Stimulated activated memory B cell treated with anti-CD40 and anti-IgM and Interleukin-4, amounts not matched to agents 10 μg/mL and 1 μg/mL and 100 μg/mL, for 72 hours (primary cell): ENCODE measurements at regions not wholly inside any gene's neighbourhood (a gene's known extent, or its start where the extent isn't known, plus 50 kb on each side); places are given as distances from the start of the nearest gene placed in this dataset.

Source experiments
- ATAC-seq: fragments of 150-1000 bp; cut with Tn5 transposase; 2 replicates; pipeline ENCODE4 v1.10.0; 2021
- H3K27ac Mint-ChIP-seq: one replicate; pipeline ENCODE4 v1.8.0; 2022; ENCODE audit warnings: mild to moderate bottlenecking, mixed read lengths
- H3K27me3 Mint-ChIP-seq: one replicate; pipeline ENCODE4 v1.8.0; 2022; ENCODE audit warnings: mixed read lengths
- H3K36me3 Mint-ChIP-seq: one replicate; pipeline ENCODE4 v1.8.0; 2022; ENCODE audit warnings: mixed read lengths
- H3K4me1 Mint-ChIP-seq: one replicate; pipeline ENCODE4 v1.8.0; 2022; ENCODE audit warnings: mixed read lengths
- H3K4me3 Mint-ChIP-seq: one replicate; pipeline ENCODE4 v1.8.0; 2022; ENCODE audit warnings: mild to moderate bottlenecking, moderate library complexity, mixed read lengths
- H3K9me3 Mint-ChIP-seq: one replicate; pipeline ENCODE4 v1.8.0; 2022; ENCODE audit warnings: mixed read lengths

GRCh38 chr13:90979059-90979458 is 368.4 kb upstream of the MIR17HG start:
- ATAC-seq: no peak
- Mint-ChIP-seq H3K36me3 (no peaks in the 10 kb centered on the region), H3K4me3 (no peak overlapping the region), H3K27me3 (no peaks in the 10 kb centered on the region), H3K4me1 (no peaks in the 10 kb centered on the region), H3K9me3 (peaks cover 3% of the 10 kb centered on the region), H3K27ac (no peak overlapping the region)

GRCh38 chr13:90984756-90985155 is 362.7 kb upstream of the MIR17HG start:
- Mint-ChIP-seq H3K4me1 (no peaks in the 10 kb centered on the region), H3K9me3 (peaks cover 7% of the 10 kb centered on the region), H3K4me3 (no peak overlapping the region), H3K36me3 (no peaks in the 10 kb centered on the region), H3K27ac (no peak overlapping the region), H3K27me3 (no peaks in the 10 kb centered on the region)
- ATAC-seq: no peak

DNA sequence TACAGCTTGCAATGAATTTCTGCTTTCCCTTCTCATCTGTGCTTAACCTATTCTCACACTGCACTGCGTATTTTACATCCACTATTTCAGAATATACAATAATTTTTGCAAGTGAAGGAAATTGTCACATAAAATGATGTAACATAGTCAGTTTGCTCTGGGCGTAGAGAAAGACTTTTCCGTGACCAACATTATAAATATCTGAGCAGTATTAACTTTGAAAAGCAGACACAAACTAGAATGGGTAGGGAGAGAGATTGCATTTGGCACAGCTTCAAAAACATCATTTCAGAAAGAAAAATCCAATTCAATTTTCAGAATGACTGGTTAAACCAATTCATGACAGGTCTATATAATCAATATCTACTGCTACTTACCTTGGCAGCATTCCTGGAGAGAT is 352.5 kb upstream of the MIR17HG start:
- Mint-ChIP-seq H3K9me3 (peaks cover 2% of the 10 kb centered on the region), H3K4me1 (no peaks in the 10 kb centered on the region), H3K27me3 (no peaks in the 10 kb centered on the region), H3K4me3 (no peak overlapping the region), H3K27ac (no peak overlapping the region), H3K36me3 (no peaks in the 10 kb centered on the region)
- ATAC-seq: no peak

DNA sequence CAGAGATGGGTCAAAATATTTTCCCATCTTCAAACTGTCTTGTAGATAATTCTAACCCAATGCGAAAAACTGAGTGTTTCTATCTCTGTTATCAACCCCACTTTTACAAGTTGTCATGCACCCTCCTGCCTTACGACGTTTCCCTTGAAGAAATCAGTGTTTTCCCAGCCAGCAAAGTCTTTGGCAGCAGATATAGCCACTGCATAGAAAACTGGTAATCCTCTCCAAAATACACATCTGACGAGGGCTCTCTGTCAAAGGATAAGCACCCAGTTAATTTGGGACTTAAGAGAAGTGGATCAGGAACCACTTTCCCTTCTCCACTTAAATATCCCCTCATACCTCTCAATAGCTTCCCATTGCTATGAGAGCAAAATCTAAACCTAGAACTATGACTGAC is 351.9 kb upstream of the MIR17HG start:
- Mint-ChIP-seq H3K27me3 (no peaks in the 10 kb centered on the region), H3K4me3 (no peak overlapping the region), H3K4me1 (no peaks in the 10 kb centered on the region), H3K27ac (no peak overlapping the region), H3K9me3 (no peaks in the 10 kb centered on the region), H3K36me3 (no peaks in the 10 kb centered on the region)
- ATAC-seq: no peak

GRCh38 chr13:90997951-90998350 is 349.5 kb upstream of the MIR17HG start:
- H3K27me3 Mint-ChIP-seq: no peaks in the 10 kb centered on the region
- H3K27ac Mint-ChIP-seq: no peak overlapping the region
- H3K4me3 Mint-ChIP-seq: no peak overlapping the region
- no peaks in the 10 kb centered on the region for H3K36me3 Mint-ChIP-seq
- ATAC-seq: no peak
- H3K9me3 Mint-ChIP-seq: no peaks in the 10 kb centered on the region
- H3K4me1 Mint-ChIP-seq: no peaks in the 10 kb centered on the region

GRCh38 chr13:90999401-90999800 is 348.1 kb upstream of the MIR17HG start:
- Mint-ChIP-seq H3K4me1 (no peaks in the 10 kb centered on the region), H3K4me3 (no peak overlapping the region), H3K9me3 (no peaks in the 10 kb centered on the region), H3K27ac (no peak overlapping the region), H3K27me3 (no peaks in the 10 kb centered on the region), H3K36me3 (no peaks in the 10 kb centered on the region)
- no peak for ATAC-seq

DNA sequence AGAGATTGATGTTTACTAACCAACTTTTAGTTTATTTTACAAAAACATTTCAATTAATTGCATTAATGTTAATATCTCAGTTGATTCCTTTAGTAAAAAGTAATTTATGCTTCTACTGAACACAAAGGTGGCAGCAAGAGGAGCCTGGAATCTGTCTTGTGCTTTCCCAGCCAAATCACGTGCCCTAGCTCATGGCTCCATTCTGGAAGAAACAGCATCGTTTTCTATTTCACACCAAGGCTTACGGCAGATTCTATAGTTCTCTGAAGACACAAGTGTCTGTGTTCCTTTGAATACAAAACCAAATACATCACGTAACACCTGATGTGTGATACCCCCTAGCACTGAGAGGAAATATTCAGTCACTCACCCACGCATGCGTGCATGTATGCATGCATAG is 346.1 kb upstream of the MIR17HG start:
- no peaks in the 10 kb centered on the region for H3K9me3 Mint-ChIP-seq
- no peaks in the 10 kb centered on the region for H3K4me1 Mint-ChIP-seq
- ATAC-seq: no peak
- H3K36me3 Mint-ChIP-seq: no peaks in the 10 kb centered on the region
- no peaks in the 10 kb centered on the region for H3K27me3 Mint-ChIP-seq
- H3K27ac Mint-ChIP-seq: no peak overlapping the region
- no peak overlapping the region for H3K4me3 Mint-ChIP-seq

GRCh38 chr13:91014696-91015095 is 332.8 kb upstream of the MIR17HG start:
- H3K27ac Mint-ChIP-seq: no peak overlapping the region
- H3K9me3 Mint-ChIP-seq: no peaks in the 10 kb centered on the region
- H3K27me3 Mint-ChIP-seq: no peaks in the 10 kb centered on the region
- no peaks in the 10 kb centered on the region for H3K36me3 Mint-ChIP-seq
- no peak for ATAC-seq
- no peak overlapping the region for H3K4me3 Mint-ChIP-seq
- H3K4me1 Mint-ChIP-seq: no peaks in the 10 kb centered on the region

DNA sequence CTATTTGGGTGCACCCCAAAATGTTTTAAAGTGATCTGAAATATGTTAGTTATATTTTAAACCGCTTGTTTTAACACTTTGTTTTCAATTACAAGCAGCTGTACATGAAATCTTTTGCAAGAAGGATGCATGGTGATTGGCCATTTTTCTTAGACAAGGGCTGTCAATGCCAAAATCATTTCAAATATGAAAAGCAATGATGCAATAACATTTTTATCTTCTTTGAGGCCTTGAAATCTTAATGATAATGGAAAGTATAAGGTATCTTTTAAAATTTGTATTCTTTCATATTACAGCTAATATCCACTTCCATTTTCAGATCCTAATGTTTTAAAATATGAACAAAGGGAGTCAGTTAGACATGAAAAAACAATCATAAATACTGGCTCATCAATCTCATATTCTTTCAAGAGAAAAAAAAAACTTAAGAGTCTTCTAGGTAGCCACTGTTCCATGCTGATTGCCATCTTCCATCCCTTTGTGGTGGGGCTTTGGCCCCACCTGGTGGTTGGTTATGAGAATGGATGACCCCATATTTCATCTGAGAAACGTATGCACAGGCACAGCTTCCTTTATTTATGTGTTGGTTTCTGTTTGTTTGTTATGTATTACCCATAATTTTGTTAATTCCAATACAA is 330.3 kb upstream of the MIR17HG start:
- Mint-ChIP-seq H3K9me3 (no peaks in the 10 kb centered on the region), H3K27ac (no peak overlapping the region), H3K27me3 (no peaks in the 10 kb centered on the region), H3K4me3 (no peak overlapping the region), H3K36me3 (no peaks in the 10 kb centered on the region), H3K4me1 (no peaks in the 10 kb centered on the region)
- ATAC-seq: no peak

GRCh38 chr13:91017669-91018053 is 329.8 kb upstream of the MIR17HG start:
- Mint-ChIP-seq H3K27ac (no peak overlapping the region), H3K4me3 (no peak overlapping the region), H3K4me1 (no peaks in the 10 kb centered on the region), H3K36me3 (no peaks in the 10 kb centered on the region), H3K27me3 (no peaks in the 10 kb centered on the region), H3K9me3 (no peaks in the 10 kb centered on the region)
- ATAC-seq: no peak

- H3K36me3 Mint-ChIP-seq: no peaks in the 10 kb centered on the region
- H3K27me3 Mint-ChIP-seq: no peaks in the 10 kb centered on the region
- H3K27ac Mint-ChIP-seq: no peak overlapping the region
- ATAC-seq: no peak
- no peak overlapping the region for H3K4me3 Mint-ChIP-seq
- no peaks in the 10 kb centered on the region for H3K9me3 Mint-ChIP-seq
- no peaks in the 10 kb centered on the region for H3K4me1 Mint-ChIP-seq
Measured at GRCh38 chr13:91020461-91021034, 326.9 kb upstream of the MIR17HG start.

DNA sequence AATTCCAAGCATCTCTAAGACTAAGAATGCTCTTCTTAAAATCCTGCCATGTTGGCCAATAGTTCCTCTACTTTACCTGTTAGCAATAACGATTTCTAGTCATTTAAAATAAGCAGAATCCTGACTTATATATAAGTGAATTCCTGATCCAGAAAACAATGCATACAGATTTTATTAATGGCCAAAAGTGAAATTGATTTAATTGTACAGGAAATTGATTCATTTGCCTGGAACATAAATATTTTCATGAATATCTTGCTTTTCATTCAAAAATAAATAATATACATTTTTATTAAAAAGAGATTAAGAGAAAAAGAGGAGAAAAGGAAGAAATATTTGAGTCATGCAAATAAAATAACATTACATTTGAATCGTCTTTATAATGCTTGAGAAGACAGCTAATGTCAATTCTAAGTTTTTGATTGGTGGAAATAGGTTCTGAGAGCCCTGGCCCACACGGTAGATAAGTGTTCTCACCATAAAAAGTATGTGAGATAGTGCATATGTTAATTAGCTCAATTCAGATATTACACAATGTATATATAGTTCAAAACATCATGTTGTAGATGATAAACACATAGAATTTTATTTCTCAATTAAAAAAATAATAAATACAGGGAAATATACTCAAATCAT is 323.2 kb upstream of the MIR17HG start:
- Mint-ChIP-seq H3K27ac (no peak overlapping the region), H3K4me1 (no peaks in the 10 kb centered on the region), H3K36me3 (no peaks in the 10 kb centered on the region), H3K27me3 (no peaks in the 10 kb centered on the region), H3K4me3 (no peak overlapping the region), H3K9me3 (peaks cover 10% of the 10 kb centered on the region)
- no peak for ATAC-seq

GRCh38 chr13:91025442-91025841 is 322.0 kb upstream of the MIR17HG start:
- Mint-ChIP-seq H3K27me3 (no peaks in the 10 kb centered on the region), H3K9me3 (peaks cover 10% of the 10 kb centered on the region), H3K36me3 (no peaks in the 10 kb centered on the region), H3K4me1 (no peaks in the 10 kb centered on the region), H3K4me3 (no peak overlapping the region), H3K27ac (no peak overlapping the region)
- no peak for ATAC-seq

DNA sequence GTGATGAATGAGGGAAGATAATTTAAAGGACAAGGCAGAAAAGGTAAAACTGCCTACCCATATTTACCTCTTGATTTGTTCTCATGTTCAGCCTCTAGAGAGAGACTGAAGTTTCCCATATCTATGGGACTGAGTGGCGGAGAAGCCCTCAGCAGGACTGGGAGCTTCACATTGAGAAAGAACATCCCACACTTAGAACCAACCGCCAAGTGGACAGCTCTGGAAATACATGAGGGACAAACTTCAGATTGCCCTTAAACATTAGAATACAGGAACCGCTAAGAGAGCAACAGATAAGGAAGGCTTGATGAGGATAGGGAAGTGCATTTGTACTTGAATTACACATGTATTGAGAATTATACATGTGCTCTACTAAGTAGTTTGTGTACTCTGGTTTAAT is 316.0 kb upstream of the MIR17HG start:
- peaks cover 14% of the 10 kb centered on the region for H3K9me3 Mint-ChIP-seq
- ATAC-seq: no peak
- H3K27me3 Mint-ChIP-seq: no peaks in the 10 kb centered on the region
- no peak overlapping the region for H3K27ac Mint-ChIP-seq
- H3K4me3 Mint-ChIP-seq: no peak overlapping the region
- H3K4me1 Mint-ChIP-seq: no peaks in the 10 kb centered on the region
- H3K36me3 Mint-ChIP-seq: no peaks in the 10 kb centered on the region

GRCh38 chr13:91032104-91032503 is 315.4 kb upstream of the MIR17HG start:
- H3K4me3 Mint-ChIP-seq: no peak overlapping the region
- H3K9me3 Mint-ChIP-seq: peaks cover 11% of the 10 kb centered on the region
- H3K4me1 Mint-ChIP-seq: no peaks in the 10 kb centered on the region
- H3K36me3 Mint-ChIP-seq: no peaks in the 10 kb centered on the region
- no peak for ATAC-seq
- H3K27me3 Mint-ChIP-seq: no peaks in the 10 kb centered on the region
- no peak overlapping the region for H3K27ac Mint-ChIP-seq

GRCh38 chr13:91036886-91037285 is 310.6 kb upstream of the MIR17HG start:
- Mint-ChIP-seq H3K4me3 (no peak overlapping the region), H3K36me3 (no peaks in the 10 kb centered on the region), H3K4me1 (no peaks in the 10 kb centered on the region), H3K27ac (no peak overlapping the region), H3K27me3 (no peaks in the 10 kb centered on the region), H3K9me3 (peaks cover 4% of the 10 kb centered on the region)
- ATAC-seq: no peak
